Skeletal muscle tissue (tissue), 3 donors: ENCODE measurements at regions not wholly inside any gene's neighbourhood (a gene's known extent, or its start where the extent isn't known, plus 50 kb on each side); places are given as distances from the start of the nearest gene placed in this dataset.

ENCODE experiments used
- H3K27ac ChIP-seq: one replicate; pipeline ENCODE4 v1.7.0; 2013; ENCODE audit warnings: mild to moderate bottlenecking, low read depth, low read length, inconsistent platforms
- H3K27me3 ChIP-seq, 3 donors: one replicate each; pipeline ENCODE4 v1.7.0; 2013; ENCODE audit warnings: low read length in 3 of 3; ENCODE audit not compliant: control insufficient read depth in 3 of 3, insufficient read depth in 3 of 3
- H3K36me3 ChIP-seq, 3 donors: one replicate each; pipeline ENCODE4 v1.7.0; 2013; ENCODE audit warnings: low read length in 3 of 3; ENCODE audit not compliant: control insufficient read depth in 3 of 3, insufficient read depth in 3 of 3
- H3K4me1 ChIP-seq, 3 donors: one replicate each; pipeline ENCODE4 v1.7.0; 2013; ENCODE audit warnings: low read length in 3 of 3, mild to moderate bottlenecking in 3 of 3; ENCODE audit not compliant: control insufficient read depth in 3 of 3, insufficient read depth in 3 of 3
- H3K4me3 ChIP-seq, 3 donors: one replicate each; pipeline ENCODE4 v1.7.0; 2013; ENCODE audit warnings: low read length in 3 of 3
- H3K9ac ChIP-seq, 3 donors: one replicate each; pipeline ENCODE4 v1.7.0; 2013; ENCODE audit warnings: low read length in 3 of 3, mild to moderate bottlenecking in 3 of 3, moderate library complexity in 2 of 3, low read depth in 1 of 3
- H3K9me3 ChIP-seq, 3 donors: one replicate each; pipeline ENCODE4 v1.7.0; 2013; ENCODE audit warnings: low read length in 3 of 3; ENCODE audit not compliant: control insufficient read depth in 3 of 3
- donor health status: Osteomylitis.

DNA sequence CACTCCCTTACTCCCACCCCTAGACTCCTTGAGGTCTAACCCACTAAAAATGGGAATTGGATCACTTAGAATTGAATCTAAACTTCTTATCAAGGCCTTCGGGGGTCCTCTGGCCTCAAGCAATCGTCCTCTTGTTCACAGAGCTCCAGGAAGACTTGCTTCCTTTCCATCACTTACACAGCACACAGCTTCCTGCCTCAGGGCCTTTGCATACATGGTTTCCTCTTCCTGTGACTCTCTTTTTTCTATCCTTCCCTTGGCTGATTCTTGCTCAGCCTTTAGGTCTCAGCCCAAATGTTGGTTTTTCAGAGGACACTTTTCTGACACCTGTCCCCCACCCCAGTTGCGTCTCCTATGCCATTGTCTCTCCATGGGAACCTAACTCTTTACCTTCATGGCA lies 50.0 kb upstream of the ALDH1B1 start:
- Histone ChIP-seq H3K27me3 (peaks cover 0 to 3% (median 0%) of the 10 kb centered on the region in 3 donors), H3K4me3 (no peak overlapping the region), H3K36me3 (no peaks in the 10 kb centered on the region), H3K4me1 (no peaks in the 10 kb centered on the region), H3K9me3 (no peaks in the 10 kb centered on the region), H3K9ac (no peak overlapping the region), H3K27ac (no peak overlapping the region)

DNA sequence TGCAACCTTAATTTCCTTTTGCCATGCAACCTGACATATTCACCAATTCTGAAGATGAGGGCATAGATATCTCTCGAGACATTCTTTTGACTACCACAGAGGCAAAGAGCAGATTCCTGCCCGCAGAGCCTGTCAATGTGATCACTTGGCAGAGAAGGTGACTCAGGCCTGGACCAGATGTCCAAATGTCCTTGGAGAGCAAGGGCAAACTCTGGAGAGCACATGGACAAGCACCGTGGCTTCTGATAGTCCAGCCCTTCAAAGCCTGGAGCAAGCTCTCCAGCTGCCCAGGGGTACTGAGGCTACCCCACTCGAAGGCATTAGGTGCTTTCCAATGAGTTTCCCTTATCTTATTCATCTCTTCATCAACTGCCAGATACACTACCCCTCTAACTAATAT lies 50.4 kb upstream of the ALDH1B1 start:
- H3K27ac ChIP-seq = no peak overlapping the region
- peaks cover 0 to 3% (median 0%) of the 10 kb centered on the region in 3 donors for H3K27me3 ChIP-seq
- no peak overlapping the region for H3K4me3 ChIP-seq
- no peaks in the 10 kb centered on the region for H3K9me3 ChIP-seq
- H3K36me3 ChIP-seq = no peaks in the 10 kb centered on the region
- no peaks in the 10 kb centered on the region for H3K4me1 ChIP-seq
- no peak overlapping the region for H3K9ac ChIP-seq

DNA sequence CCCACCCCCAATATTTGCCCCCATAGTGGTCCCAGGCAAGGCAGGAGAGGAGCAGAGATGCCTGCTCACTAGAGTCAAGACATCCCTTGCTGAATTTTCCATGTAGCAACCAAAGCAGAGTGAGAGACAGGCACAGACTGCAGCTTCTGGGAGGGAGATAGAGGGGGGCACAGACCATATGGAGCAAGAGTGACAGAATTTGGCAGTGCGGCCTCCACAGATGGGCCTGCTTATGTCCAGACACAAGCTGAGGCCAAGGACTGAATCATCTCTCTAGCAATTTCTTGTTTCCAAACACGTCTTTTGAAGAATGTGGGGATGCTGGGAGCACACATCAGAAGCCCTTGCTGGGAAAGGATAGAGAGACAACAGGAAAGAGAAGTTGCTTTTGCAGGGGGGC lies 53.0 kb upstream of the ALDH1B1 start:
- no peak overlapping the region for H3K27ac ChIP-seq
- H3K9ac ChIP-seq = no peak overlapping the region

DNA sequence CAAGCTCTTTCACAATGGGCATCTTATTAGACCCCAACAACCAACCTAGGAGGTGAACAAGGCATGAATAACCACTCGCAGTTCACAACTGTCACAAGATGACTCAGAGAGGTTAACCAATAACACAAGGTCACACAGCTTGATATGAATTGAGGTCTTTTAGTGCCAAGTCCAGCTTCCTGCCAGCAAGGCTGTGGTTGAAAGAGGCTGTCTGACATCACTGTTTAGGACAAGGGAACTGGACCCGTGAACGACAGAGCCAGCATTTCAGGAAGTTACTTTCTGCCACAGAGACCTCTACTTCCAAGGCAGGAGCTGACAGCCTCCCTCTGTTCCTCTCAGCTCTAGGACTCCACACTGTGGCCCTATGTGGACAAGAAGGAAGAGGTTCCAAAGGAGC lies 53.4 kb upstream of the ALDH1B1 start:
- no peaks in the 10 kb centered on the region for H3K4me1 ChIP-seq
- no peaks in the 10 kb centered on the region for H3K9me3 ChIP-seq
- no peak overlapping the region for H3K4me3 ChIP-seq
- H3K36me3 ChIP-seq = no peaks in the 10 kb centered on the region
- H3K27me3 ChIP-seq = peaks cover 0 to 3% (median 0%) of the 10 kb centered on the region in 3 donors
- no peak overlapping the region for H3K27ac ChIP-seq
- H3K9ac ChIP-seq = no peak overlapping the region

More for the DNA sequence above, 53.0 kb upstream of the ALDH1B1 start:
- Histone ChIP-seq H3K9me3 (no peaks in the 10 kb centered on the region), H3K4me3 (no peak overlapping the region), H3K4me1 (no peaks in the 10 kb centered on the region), H3K36me3 (no peaks in the 10 kb centered on the region), H3K27me3 (peaks cover 0 to 3% (median 0%) of the 10 kb centered on the region in 3 donors)

DNA sequence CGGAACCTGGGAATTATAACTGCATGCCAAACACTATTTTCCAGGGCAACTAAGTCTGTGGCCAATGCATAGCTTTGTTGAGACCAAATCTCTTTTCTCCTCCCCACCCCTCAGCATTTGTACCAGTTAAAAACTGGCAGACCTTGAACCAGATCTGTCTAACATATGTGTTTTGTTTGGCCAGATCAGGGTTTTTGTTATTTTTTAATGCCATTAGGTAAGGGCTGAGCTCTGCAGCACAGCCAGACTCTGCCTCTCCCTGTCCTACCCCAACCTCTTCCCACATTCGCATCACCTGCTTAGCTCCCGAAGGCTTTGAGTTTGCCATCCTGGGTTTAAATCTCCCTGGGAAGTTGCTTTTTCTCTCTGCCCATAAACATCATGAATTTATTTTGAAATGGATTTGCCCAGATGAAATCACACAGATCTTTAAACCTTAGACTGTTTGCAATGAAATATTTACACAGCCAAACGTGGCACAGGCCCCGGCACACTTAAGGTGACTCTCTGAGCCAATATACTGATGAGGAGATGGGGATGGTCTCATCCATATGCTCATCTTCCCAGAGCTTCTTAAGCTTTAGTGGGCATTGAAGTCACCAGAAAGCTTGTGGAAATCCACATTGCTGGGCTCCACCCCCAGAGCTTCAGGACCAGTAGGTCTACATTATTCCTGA lies 54.0 kb upstream of the ALDH1B1 start:
- Histone ChIP-seq H3K27ac (no peak overlapping the region), H3K36me3 (no peaks in the 10 kb centered on the region), H3K9me3 (no peaks in the 10 kb centered on the region), H3K27me3 (peaks cover 0 to 3% (median 0%) of the 10 kb centered on the region in 3 donors), H3K4me3 (no peak overlapping the region), H3K9ac (no peak overlapping the region), H3K4me1 (no peaks in the 10 kb centered on the region)

DNA sequence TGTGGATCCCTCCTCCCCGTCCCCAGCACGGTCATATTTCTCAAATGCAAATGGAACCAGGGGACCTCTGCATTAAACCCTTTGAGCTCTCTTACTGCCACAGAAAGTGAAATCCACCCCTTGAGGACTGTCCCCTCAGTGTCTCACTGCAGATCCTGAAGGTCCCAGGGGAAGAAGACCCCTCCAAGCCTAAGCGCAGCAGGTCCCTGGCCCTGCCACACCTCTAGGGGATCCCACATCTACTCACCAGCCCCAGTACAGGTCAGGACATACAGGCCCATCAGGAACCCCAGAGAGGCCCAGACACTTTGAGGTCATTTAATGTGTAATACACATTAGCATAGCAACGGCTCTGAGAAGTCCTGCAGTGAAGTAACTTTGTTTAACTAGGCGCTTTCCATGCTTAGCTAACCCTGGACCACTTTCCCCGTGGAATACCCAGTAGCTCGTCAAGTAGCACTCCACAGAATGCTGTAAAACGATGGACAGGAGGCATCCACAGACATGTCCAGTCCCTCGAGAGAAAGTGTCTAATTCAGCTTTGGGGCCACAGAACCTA lies 54.7 kb upstream of the ALDH1B1 start:
- Histone ChIP-seq H3K9ac (no peak overlapping the region), H3K4me1 (no peaks in the 10 kb centered on the region), H3K27ac (no peak overlapping the region), H3K4me3 (no peak overlapping the region), H3K27me3 (peaks cover 0 to 3% (median 0%) of the 10 kb centered on the region in 3 donors), H3K36me3 (no peaks in the 10 kb centered on the region), H3K9me3 (no peaks in the 10 kb centered on the region)

DNA sequence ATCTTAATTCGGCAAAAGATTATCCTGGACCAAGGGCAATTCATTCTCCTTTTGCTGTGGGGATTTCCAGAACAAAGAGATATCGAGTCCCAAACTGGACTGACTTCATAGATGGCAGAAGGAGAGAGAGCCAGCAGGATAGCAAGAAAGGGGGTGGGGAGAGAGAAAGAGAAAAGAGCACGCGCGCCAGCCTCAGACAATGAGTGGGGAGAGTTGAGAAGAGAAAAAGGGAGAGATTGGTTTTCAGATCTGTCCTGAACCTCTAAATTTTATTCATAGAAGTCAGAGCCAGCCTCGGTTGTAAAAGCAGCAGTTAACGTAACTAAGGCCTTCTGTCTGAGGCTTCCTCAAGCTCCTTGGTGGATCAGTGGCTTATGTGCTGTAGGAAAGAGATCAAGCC lies 55.3 kb upstream of the ALDH1B1 start:
- H3K9ac ChIP-seq = no peak overlapping the region
- no peaks in the 10 kb centered on the region for H3K4me1 ChIP-seq
- no peaks in the 10 kb centered on the region for H3K27me3 ChIP-seq
- no peaks in the 10 kb centered on the region for H3K9me3 ChIP-seq
- H3K4me3 ChIP-seq = no peak overlapping the region
- no peaks in the 10 kb centered on the region for H3K36me3 ChIP-seq
- H3K27ac ChIP-seq = no peak overlapping the region

DNA sequence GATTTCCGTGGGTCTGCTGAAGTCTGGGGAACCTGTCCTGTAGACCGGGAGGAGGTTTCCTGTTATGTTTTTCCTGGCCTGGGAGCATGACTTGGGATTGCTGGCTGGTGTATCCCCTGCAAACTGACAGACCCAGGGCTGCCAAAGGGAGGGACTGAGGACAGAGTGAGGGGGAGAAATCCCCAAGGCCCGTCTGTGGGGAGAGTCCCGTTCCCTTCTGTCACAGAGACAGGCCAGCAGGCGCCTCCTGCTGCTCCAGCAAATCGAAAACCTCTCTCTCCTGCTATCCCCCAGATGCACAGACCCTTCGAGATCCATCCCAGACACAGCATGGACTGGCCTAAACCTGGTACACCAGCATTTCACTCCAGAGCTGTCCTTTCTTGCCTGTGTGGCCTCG lies 56.2 kb upstream of the ALDH1B1 start:
- no peak overlapping the region for H3K27ac ChIP-seq
- no peaks in the 10 kb centered on the region for H3K36me3 ChIP-seq
- no peaks in the 10 kb centered on the region for H3K27me3 ChIP-seq
- no peaks in the 10 kb centered on the region for H3K4me1 ChIP-seq
- no peak overlapping the region for H3K9ac ChIP-seq
- H3K9me3 ChIP-seq = no peaks in the 10 kb centered on the region
- no peak overlapping the region for H3K4me3 ChIP-seq

DNA sequence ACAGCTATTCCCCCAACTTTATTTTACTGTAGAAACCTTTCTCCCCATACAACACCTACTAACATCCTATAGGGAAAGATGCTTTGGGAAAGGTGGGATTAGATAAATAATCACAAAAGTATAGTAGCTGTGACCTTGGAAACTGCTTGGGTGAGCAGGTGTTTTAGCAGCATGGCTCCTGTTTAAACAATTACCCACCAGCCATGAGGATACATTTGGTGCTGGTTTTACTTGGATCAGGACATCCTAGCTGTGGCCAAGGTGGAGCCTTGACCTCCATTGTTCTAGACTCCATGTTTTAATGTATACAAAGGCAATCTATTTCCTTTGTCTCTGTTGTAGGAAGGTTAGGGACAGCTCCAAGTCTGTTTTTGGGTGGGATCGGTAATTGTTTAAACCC lies 56.8 kb upstream of the ALDH1B1 start:
- Histone ChIP-seq H3K9ac (no peak overlapping the region), H3K27ac (no peak overlapping the region), H3K9me3 (no peaks in the 10 kb centered on the region), H3K36me3 (no peaks in the 10 kb centered on the region), H3K27me3 (no peaks in the 10 kb centered on the region), H3K4me1 (no peaks in the 10 kb centered on the region), H3K4me3 (no peak overlapping the region)

DNA sequence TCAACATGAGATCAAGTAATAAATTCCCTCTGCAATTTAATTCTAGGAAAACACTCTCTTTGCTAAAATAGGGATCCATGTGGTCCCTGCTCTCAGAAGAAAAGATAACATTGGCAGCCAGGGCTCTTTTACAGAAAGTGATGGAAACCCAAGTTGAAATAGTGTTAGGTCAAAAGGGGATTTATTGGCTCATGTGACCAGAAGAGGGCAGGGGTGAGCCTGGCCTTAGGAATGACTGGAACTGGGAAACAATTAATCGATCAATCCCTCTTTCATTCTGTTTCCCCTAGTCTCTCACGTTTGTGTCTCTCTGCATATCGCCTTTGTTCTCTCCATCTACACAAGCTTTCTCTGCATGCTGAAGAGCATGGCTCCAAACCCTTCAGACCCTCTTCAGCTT lies 58.3 kb upstream of the ALDH1B1 start:
- H3K4me1 ChIP-seq = no peaks in the 10 kb centered on the region
- no peak overlapping the region for H3K27ac ChIP-seq
- H3K9me3 ChIP-seq = no peaks in the 10 kb centered on the region
- H3K9ac ChIP-seq = no peak overlapping the region
- H3K4me3 ChIP-seq = no peak overlapping the region
- no peaks in the 10 kb centered on the region for H3K27me3 ChIP-seq
- no peaks in the 10 kb centered on the region for H3K36me3 ChIP-seq
